22Rv1 (cell line): ENCODE measurements at regions not wholly inside any gene's neighbourhood (a gene's known extent, or its start where the extent isn't known, plus 50 kb on each side); places are given as distances from the start of the nearest gene placed in this dataset.

Source experiments
- ZFX ChIP-seq: fragments of 450-650 bp; IDR thresholded peaks from 2 replicates; pipeline ENCODE4 v1.6.1; 2017; ENCODE audit warnings: antibody characterized with exemption, borderline replicate concordance
- TF ChIP-seq, protein P1 (sequence below): fragments of 450-650 bp; IDR thresholded peaks from 2 replicates; pipeline ENCODE4 v1.5.1; 2017; ENCODE audit warnings: mild to moderate bottlenecking

DNA sequence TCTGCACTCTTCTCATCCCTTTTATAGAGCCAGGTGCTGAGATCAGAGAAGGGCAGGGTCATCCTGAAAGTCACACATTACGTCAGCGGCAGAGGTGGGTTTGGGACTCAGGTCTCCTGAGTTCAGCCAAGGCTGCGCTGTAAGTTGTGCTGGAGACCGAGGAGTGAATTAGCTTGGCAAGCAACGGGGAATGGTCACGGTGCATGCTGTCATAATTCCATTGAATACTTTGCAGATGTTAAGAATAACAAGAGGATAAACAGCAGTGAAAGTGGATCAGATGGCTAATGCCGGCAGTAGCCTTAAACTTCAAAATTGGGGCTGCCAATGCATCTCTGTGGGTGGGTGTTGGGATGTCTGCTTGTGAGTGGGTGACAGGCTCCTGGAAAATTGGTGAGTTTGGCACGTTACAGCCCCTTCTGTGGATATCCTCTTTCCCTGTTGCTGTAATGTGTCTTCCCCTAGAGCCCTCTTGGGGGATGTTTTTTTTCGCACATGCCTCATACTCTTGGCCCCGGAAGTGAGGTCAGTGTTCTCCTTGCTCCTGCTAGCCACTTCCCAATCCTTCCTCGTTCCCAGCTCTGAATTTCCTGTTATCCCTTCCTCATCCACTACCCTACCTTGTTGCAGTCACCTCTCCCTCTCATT lies 287.1 kb upstream of the SRRM4 start:
- TF ChIP-seq, protein P1, sequence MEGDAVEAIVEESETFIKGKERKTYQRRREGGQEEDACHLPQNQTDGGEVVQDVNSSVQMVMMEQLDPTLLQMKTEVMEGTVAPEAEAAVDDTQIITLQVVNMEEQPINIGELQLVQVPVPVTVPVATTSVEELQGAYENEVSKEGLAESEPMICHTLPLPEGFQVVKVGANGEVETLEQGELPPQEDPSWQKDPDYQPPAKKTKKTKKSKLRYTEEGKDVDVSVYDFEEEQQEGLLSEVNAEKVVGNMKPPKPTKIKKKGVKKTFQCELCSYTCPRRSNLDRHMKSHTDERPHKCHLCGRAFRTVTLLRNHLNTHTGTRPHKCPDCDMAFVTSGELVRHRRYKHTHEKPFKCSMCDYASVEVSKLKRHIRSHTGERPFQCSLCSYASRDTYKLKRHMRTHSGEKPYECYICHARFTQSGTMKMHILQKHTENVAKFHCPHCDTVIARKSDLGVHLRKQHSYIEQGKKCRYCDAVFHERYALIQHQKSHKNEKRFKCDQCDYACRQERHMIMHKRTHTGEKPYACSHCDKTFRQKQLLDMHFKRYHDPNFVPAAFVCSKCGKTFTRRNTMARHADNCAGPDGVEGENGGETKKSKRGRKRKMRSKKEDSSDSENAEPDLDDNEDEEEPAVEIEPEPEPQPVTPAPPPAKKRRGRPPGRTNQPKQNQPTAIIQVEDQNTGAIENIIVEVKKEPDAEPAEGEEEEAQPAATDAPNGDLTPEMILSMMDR: no peak
- TF ChIP-seq ZFX: no peak
